H1 (cell line): ENCODE measurements at regions not wholly inside any gene's neighbourhood (a gene's known extent, or its start where the extent isn't known, plus 50 kb on each side); places are given as distances from the start of the nearest gene placed in this dataset.

Source experiments
- CTCF ChIP-seq, 3 experiments: IDR thresholded peaks; 1 replicate in 2 of 3; 2 replicates in 1 of 3; pipeline versions ENCODE4 v1.5.1 to v1.6.1; 2011; ENCODE audit warnings: low read length in 3 of 3, mild to moderate bottlenecking in 3 of 3, inconsistent platforms in 2 of 3, low read depth in 1 of 3, moderate library complexity in 1 of 3; ENCODE audit not compliant: insufficient read depth in 1 of 3; ENCODE audit errors: control extremely low read depth in 1 of 3
- EGR1 ChIP-seq: IDR thresholded peaks from 2 replicates; pipeline ENCODE4 v1.6.1; 2011; ENCODE audit warnings: low read depth, low read length, borderline replicate concordance
- EP300 ChIP-seq, 2 experiments: IDR thresholded peaks; 1 replicate in 1 of 2; 2 replicates in 1 of 2; pipeline ENCODE4 v1.6.1; 2011 to 2012; ENCODE audit warnings: low read depth in 2 of 2, low read length in 2 of 2, mild to moderate bottlenecking in 2 of 2, borderline replicate concordance in 1 of 2, inconsistent platforms in 1 of 2, moderate library complexity in 1 of 2
- RAD21 ChIP-seq, 2 experiments: IDR thresholded peaks in 1 of 2; conservative IDR thresholded peaks in 1 of 2; 2 replicates each; pipeline ENCODE4 v1.6.1; 2011; ENCODE audit warnings: low read depth in 2 of 2, low read length in 2 of 2, improper control_type of control experiment in 1 of 2, inconsistent platforms in 1 of 2, mild to moderate bottlenecking in 1 of 2, moderate library complexity in 1 of 2

- no peak for TF ChIP-seq EP300 (IDR thresholded peaks at IDR 0.05; ENCODE audit: borderline replicate concordance in 1 of 2, low read depth in 2 of 2, low read length in 2 of 2)
- no peak for TF ChIP-seq RAD21 (IDR thresholded peaks at IDR 0.05 in 1 of 2, conservative IDR thresholded peaks at IDR 0.05 in 1 of 2; ENCODE audit: low read depth in 2 of 2, low read length in 2 of 2)
- no peak for TF ChIP-seq CTCF (IDR thresholded peaks at IDR 0.05; ENCODE audit: control extremely low read depth in 1 of 3, insufficient read depth in 1 of 3, low read depth in 1 of 3, low read length in 3 of 3)
- no peak for TF ChIP-seq EGR1
These were observed 196.9 kb downstream of the ALG10 start for GRCh38 chr12:34219046-34219770.
